Thyroid gland (tissue), 4 donors: ENCODE measurements at regions not wholly inside any gene's neighbourhood (a gene's known extent, or its start where the extent isn't known, plus 50 kb on each side); places are given as distances from the start of the nearest gene placed in this dataset.

Source experiments
- DNase-seq, 2 donors: peaks; one replicate each; pipeline ENCODE4 v3.0.0-alpha.2; 2019
- H3K27ac ChIP-seq, 3 donors: fragments of 200-600 bp; sonication (generic); 1 replicate in 2 of 3; 2 replicates in 1 of 3; pipeline ENCODE4 v1.5.1; 2016 to 2019; ENCODE audit warnings: mild to moderate bottlenecking in 1 of 3, moderate library complexity in 1 of 3
- H3K27me3 ChIP-seq: fragments of 200-600 bp; sonication (generic); one replicate; pipeline ENCODE4 v1.5.1; 2019
- H3K36me3 ChIP-seq, 2 donors: fragments of 200-600 bp; sonication (generic); one replicate each; pipeline ENCODE4 v1.5.1; 2016 to 2019
- H3K4me1 ChIP-seq, 2 donors: fragments of 200-600 bp; sonication (generic); one replicate each; pipeline ENCODE4 v1.5.1; 2017 to 2019
- H3K4me3 ChIP-seq, 3 donors: fragments of 200-600 bp; sonication (generic); replicated peaks in 1 of 3; 1 replicate in 2 of 3; 2 replicates in 1 of 3; pipeline ENCODE4 v1.5.1; 2016; ENCODE audit warnings: mild to moderate bottlenecking in 1 of 3
- H3K9me3 ChIP-seq: fragments of 200-600 bp; sonication (generic); one replicate; pipeline ENCODE4 v1.5.1; 2017
- POLR2A ChIP-seq, 2 donors: fragments of 450-650 bp; IDR thresholded peaks; one replicate each; pipeline ENCODE4 v1.6.1; 2017; ENCODE audit warnings: antibody characterized with exemption in 2 of 2, mild to moderate bottlenecking in 2 of 2, moderate library complexity in 1 of 2
- WGBS, 2 donors: methylation state at CpG; one replicate each; pipeline ENCODE4 v1.1.5; 2017; 5-methylcytosine and 5-hydroxymethylcytosine counted together
- intact Hi-C: fragments of 100-400 bp; cut with DNase I; formaldehyde crosslinking; loops from one replicate; pipeline ENCODE4 v1.15.1; 2023
- TF ChIP-seq, protein P1 (sequence below), 6 experiments: fragments of 200-600 bp in 3 of 6; fragments of 450-650 bp in 3 of 6; sonication (generic) in 3 of 6; IDR thresholded peaks; one replicate each; pipeline ENCODE4 v1.5.1; 2016 to 2019; ENCODE audit warnings: antibody characterized with exemption in 6 of 6, mild to moderate bottlenecking in 2 of 6, inconsistent platforms in 1 of 6, moderate library complexity in 1 of 6

DNA sequence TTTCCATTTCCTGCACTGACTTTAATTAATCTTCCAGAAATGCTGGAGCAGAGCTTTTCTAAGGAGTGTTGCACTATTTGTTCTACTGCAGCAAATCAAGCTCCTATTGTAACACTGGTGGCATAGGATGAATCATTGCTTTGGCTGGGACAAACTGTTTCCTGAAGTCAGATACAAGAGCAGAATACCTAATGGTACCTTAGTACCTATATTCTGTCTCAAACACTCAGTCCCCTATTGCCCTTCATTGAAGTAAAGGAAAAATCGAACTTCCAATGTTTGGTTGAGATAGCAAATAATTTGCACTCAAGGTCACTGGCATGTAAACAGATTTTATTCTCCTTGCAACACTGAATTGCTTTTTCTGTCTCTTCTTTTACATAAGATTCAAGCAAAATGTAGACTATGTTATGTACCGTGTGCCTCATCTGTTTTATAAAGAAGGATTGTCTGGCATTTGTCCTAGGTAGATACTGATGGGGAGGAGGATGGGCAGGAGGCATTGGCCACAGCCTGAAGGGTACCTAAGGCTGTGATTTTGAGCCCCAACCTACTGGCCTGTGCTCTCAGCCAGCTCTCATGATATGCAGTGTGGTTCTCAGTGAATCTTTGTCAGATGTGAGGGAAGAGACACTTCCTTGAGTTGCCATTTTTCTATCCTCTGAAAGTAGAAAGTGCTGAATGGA is 141.6 kb downstream of the AASDH start:
- WGBS, 2 donors = 73 to 76% methylated on average over 2 of the region's 2 CpGs
- H3K4me1 ChIP-seq = no peaks in the 10 kb centered on the region
- H3K27ac ChIP-seq = no peak overlapping the region
- H3K9me3 ChIP-seq = no peaks in the 10 kb centered on the region
- no peak for DNase-seq
- no peaks in the 10 kb centered on the region for H3K27me3 ChIP-seq
- H3K4me3 ChIP-seq = no peak overlapping the region
- H3K36me3 ChIP-seq = no peaks in the 10 kb centered on the region
- intact Hi-C loops = no loop called here
- TF ChIP-seq POLR2A (IDR thresholded peaks at IDR 0.05) = no peak
- TF ChIP-seq, protein P1, sequence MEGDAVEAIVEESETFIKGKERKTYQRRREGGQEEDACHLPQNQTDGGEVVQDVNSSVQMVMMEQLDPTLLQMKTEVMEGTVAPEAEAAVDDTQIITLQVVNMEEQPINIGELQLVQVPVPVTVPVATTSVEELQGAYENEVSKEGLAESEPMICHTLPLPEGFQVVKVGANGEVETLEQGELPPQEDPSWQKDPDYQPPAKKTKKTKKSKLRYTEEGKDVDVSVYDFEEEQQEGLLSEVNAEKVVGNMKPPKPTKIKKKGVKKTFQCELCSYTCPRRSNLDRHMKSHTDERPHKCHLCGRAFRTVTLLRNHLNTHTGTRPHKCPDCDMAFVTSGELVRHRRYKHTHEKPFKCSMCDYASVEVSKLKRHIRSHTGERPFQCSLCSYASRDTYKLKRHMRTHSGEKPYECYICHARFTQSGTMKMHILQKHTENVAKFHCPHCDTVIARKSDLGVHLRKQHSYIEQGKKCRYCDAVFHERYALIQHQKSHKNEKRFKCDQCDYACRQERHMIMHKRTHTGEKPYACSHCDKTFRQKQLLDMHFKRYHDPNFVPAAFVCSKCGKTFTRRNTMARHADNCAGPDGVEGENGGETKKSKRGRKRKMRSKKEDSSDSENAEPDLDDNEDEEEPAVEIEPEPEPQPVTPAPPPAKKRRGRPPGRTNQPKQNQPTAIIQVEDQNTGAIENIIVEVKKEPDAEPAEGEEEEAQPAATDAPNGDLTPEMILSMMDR (IDR thresholded peaks at IDR 0.05) = no peak

DNA sequence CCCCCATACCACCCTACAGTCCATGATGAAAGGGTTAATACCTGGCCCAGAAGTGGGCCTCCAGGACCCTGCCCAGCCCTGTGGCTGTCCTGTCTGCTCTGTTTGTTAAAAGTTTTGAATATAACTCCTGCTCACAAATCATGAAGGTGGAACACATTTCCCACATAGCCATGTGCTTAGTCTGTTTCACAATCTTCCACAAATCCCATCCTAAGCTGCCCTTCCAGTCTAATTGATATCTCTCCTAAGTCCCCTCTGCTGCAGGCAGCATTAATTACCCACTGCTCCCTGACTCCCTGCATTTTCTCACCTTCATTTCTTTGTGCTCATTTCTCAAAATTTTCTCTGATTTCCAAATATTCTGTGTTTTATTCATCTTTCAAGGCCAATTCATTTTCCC is 142.6 kb downstream of the AASDH start:
- Histone ChIP-seq H3K27ac (no peak overlapping the region), H3K4me1 (no peaks in the 10 kb centered on the region), H3K9me3 (no peaks in the 10 kb centered on the region), H3K27me3 (no peaks in the 10 kb centered on the region), H3K36me3 (no peaks in the 10 kb centered on the region), H3K4me3 (no peak overlapping the region)
- TF ChIP-seq, protein P1 (IDR thresholded peaks at IDR 0.05) = no peak
- TF ChIP-seq POLR2A (IDR thresholded peaks at IDR 0.05) = no peak
- intact Hi-C loops = no loop called here
- DNase-seq = no peak

DNA sequence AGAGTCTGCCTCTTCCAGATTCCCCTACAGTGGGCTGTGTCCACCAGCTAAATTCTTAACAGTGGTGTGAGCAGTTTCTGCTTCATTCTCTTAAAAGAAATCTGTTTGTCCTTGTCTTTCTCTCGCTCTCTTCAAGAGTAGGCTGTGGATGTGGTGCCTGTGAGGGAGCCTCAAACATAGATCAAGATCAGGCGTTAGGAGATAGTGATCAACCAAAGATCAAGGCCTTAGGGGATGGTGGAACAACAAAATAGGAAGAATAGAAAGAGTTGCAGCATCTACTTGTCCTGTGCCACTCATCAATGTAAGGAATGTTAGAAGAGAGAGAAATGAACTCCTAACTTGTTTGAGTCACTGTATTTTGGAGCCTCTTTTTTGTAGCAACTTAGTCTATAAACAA is 144.2 kb downstream of the AASDH start:
- Histone ChIP-seq H3K9me3 (no peaks in the 10 kb centered on the region), H3K4me1 (no peaks in the 10 kb centered on the region), H3K36me3 (no peaks in the 10 kb centered on the region), H3K4me3 (no peak overlapping the region), H3K27me3 (no peaks in the 10 kb centered on the region), H3K27ac (no peak overlapping the region)
- WGBS, 2 donors = 70 to 76% methylated on average over 2 of the region's 2 CpGs
- TF ChIP-seq POLR2A (IDR thresholded peaks at IDR 0.05) = no peak
- TF ChIP-seq, protein P1 (IDR thresholded peaks at IDR 0.05) = no peak
- DNase-seq = no peak
- intact Hi-C loops = no loop called here

DNA sequence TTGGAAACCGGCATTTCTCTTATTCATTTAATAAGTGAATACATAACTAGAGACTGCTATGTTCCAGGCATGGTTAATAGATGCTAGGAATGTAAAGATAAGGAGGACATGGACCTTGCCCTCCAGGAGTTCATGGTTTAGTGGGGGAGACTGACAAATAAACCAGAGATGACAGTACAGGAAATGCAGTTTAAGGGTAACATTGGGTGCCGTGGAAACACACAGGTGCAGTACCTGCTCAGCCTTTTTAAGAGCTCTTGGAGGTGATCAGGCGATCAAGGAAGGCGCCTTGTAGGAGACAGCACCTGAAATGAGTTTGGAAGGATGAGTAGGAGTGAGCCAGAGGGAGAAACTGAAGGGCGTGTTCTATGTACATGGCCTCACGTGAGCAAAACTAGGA is 145.8 kb downstream of the AASDH start:
- Histone ChIP-seq H3K4me3 (no peak overlapping the region), H3K27me3 (no peaks in the 10 kb centered on the region), H3K4me1 (no peaks in the 10 kb centered on the region), H3K9me3 (no peaks in the 10 kb centered on the region), H3K36me3 (no peaks in the 10 kb centered on the region), H3K27ac (no peak overlapping the region)
- TF ChIP-seq, protein P1 (IDR thresholded peaks at IDR 0.05) = no peak
- no peak for TF ChIP-seq POLR2A (IDR thresholded peaks at IDR 0.05)
- no peak for DNase-seq
- WGBS, 2 donors = 69 to 70% methylated on average over 6 of the region's 6 CpGs
- intact Hi-C loops = no loop called here

DNA sequence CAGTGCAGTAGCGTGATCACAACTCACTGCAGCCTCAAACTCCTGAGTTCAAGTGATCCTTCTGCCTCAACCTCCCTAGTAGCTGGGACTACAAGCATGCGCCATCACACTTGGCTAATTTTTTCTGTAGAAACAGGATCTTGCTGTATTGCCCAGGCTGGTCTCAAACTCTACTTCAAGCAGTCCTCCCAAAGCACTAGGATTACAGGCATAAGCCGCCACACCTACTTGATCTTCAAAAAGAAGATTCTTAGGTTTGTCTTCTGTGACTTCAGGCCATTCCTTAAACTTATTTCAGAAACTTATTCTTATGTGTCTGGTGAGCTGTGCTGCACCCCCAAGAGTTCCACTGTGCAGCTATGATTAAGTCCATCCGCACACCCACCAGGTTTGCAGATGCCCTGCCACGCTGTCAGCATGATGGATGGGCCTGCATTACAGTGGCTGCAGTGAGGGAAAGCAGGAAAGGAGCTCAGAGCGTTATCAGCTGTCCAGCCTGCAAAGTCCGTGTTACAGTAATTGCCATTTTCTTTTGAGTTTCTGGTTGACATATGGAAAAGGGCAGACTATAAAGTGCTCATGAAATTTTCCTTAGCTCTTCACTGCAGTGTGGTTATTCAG is 146.6 kb downstream of the AASDH start:
- no peaks in the 10 kb centered on the region for H3K27me3 ChIP-seq
- 75% methylated on average over 7 of the region's 7 CpGs for WGBS, 2 donors
- no peak for DNase-seq
- no peaks in the 10 kb centered on the region for H3K36me3 ChIP-seq
- TF ChIP-seq, protein P1 (IDR thresholded peaks at IDR 0.05) = no peak
- TF ChIP-seq POLR2A (IDR thresholded peaks at IDR 0.05) = no peak
- H3K27ac ChIP-seq = no peak overlapping the region
- intact Hi-C loops = no loop called here
- no peaks in the 10 kb centered on the region for H3K4me1 ChIP-seq
- H3K9me3 ChIP-seq = no peaks in the 10 kb centered on the region
- H3K4me3 ChIP-seq = no peak overlapping the region
